K562 (cell line): ENCODE measurements at regions not wholly inside any gene's neighbourhood (a gene's known extent, or its start where the extent isn't known, plus 50 kb on each side); places are given as distances from the start of the nearest gene placed in this dataset.

Source experiments
- ATAC-seq: fragments of 200-7000 bp; cut with Tn5 transposase; 3 replicates; pipeline ENCODE4 v1.9.1; 2020; ENCODE audit warnings: moderate library complexity
- BruUV-seq: library from RNA; stranded (reverse); fragments of 400-500 nt; replicated peaks from 2 replicates; lab custom pipeline; 2021; lab: Mats Ljungman, UMichigan
- CTCF ChIA-PET: fragments of 300-600 bp; formaldehyde crosslinking; extraction: SDS; loops from one replicate; lab custom pipeline; 2021; ENCODE audit warnings: low intra/inter-chr PET ratio; lab: Yijun Ruan, JAX
- POLR2A ChIA-PET: fragments of 300-600, 350-650 bp; sonication (Branson Sonifier 250); formaldehyde crosslinking; extraction: SDS; loops from one replicate; lab custom pipeline; 2021; ENCODE audit warnings: antibody characterized with exemption, inconsistent platforms; lab: Yijun Ruan, JAX
- DNase-seq, 4 experiments: peaks; one replicate each; pipeline versions ENCODE4 v3.0.0 to v3.0.0-alpha.2; 2011 to 2018; ENCODE audit warnings: low spot score in 3 of 4, mixed read lengths in 3 of 4; ENCODE audit errors: extremely low read depth in 1 of 4
- FAIRE-seq: peaks from 2 replicates; lab custom pipeline; 2011; peaks lifted over from hg19 to GRCh38; lab: Jason Lieb, UNC
- H2AFZ ChIP-seq: 2 replicates; pipeline ENCODE4 v1.6.0; 2011; ENCODE audit warnings: low read depth, low read length, control low read depth, inconsistent platforms
- H3K27ac ChIP-seq: fragments of 200-600 bp; 3 replicates; pipeline ENCODE4 v1.8.0; 2011; ENCODE audit warnings: low read depth, mild to moderate bottlenecking, control low read depth, inconsistent platforms, low read length, moderate library complexity, mixed read lengths; ENCODE audit errors: extremely low read depth
- H3K27me3 ChIP-seq, 2 experiments: fragments of 300-600 bp in 1 of 2; 2 replicates in 1 of 2; 3 replicates in 1 of 2; pipeline versions ENCODE4 v1.6.0 to v1.8.0; 2011; ENCODE audit warnings: inconsistent platforms in 2 of 2, low read length in 2 of 2, mild to moderate bottlenecking in 1 of 2, mixed read lengths in 1 of 2, moderate library complexity in 1 of 2; ENCODE audit not compliant: control insufficient read depth in 2 of 2, insufficient read depth in 2 of 2
- H3K36me3 ChIP-seq: fragments of 300-600 bp; 3 replicates; pipeline ENCODE4 v1.8.0; 2011; ENCODE audit warnings: mild to moderate bottlenecking, low read length, inconsistent platforms; ENCODE audit not compliant: control insufficient read depth, insufficient read depth
- H3K4me1 ChIP-seq, 2 experiments: fragments of 200-600 bp in 1 of 2; replicated peaks in 1 of 2; 2 replicates in 1 of 2; 3 replicates in 1 of 2; pipeline versions ENCODE4 v1.5.1 to v1.8.0; 2011; ENCODE audit warnings: inconsistent platforms in 2 of 2, low read length in 2 of 2, mild to moderate bottlenecking in 1 of 2, mixed read lengths in 1 of 2, moderate library complexity in 1 of 2; ENCODE audit not compliant: control insufficient read depth in 2 of 2, insufficient read depth in 2 of 2
- H3K4me2 ChIP-seq: 2 replicates; pipeline ENCODE4 v1.6.1; 2011; ENCODE audit warnings: low read length, control low read depth, inconsistent platforms, mixed read lengths; ENCODE audit not compliant: insufficient read depth
- H3K4me3 ChIP-seq: fragments of 200-600 bp; sonication (generic), shearing (Covaris generic); 2 replicates; pipeline ENCODE4 v1.5.1; 2016; ENCODE audit warnings: control low read depth, inconsistent platforms
- H3K79me2 ChIP-seq: fragments of 200-600 bp; 3 replicates; pipeline ENCODE4 v1.8.0; 2011; ENCODE audit warnings: low read length, inconsistent platforms; ENCODE audit not compliant: control insufficient read depth, insufficient read depth
- H3K9ac ChIP-seq, 2 experiments: 2 replicates each; pipeline versions ENCODE4 v1.6.0 to v1.6.1; 2011; ENCODE audit warnings: low read depth in 2 of 2, low read length in 2 of 2, control low read depth in 1 of 2, inconsistent platforms in 1 of 2, mild to moderate bottlenecking in 1 of 2, mixed read lengths in 1 of 2; ENCODE audit not compliant: insufficient read depth in 1 of 2
- H3K9me1 ChIP-seq: one replicate; pipeline ENCODE4 v1.6.0; 2011; ENCODE audit warnings: inconsistent platforms, mild to moderate bottlenecking, low read length, moderate library complexity; ENCODE audit not compliant: control insufficient read depth, insufficient read depth
- H3K9me3 ChIP-seq: replicated peaks from 2 replicates; pipeline ENCODE4 v1.5.1; 2011; ENCODE audit warnings: low read depth, low read length, inconsistent platforms; ENCODE audit not compliant: control insufficient read depth, insufficient read depth
- H4K20me1 ChIP-seq: replicated peaks from 2 replicates; pipeline ENCODE4 v1.6.1; 2011; ENCODE audit warnings: low read length, inconsistent platforms, mixed read lengths; ENCODE audit not compliant: control insufficient read depth, insufficient read depth
- POLR2A ChIP-seq: fragments of 450-650 bp; conservative IDR thresholded peaks from 2 replicates; pipeline ENCODE4 v1.6.1; 2016
- ZBTB17 ChIP-seq: fragments of 450-650 bp; formaldehyde crosslinking; IDR thresholded peaks from 2 replicates; pipeline ENCODE4 v1.4.0; 2020; ENCODE audit warnings: mild to moderate bottlenecking
- ZNF23 ChIP-seq: fragments of 250-450 bp; sonication (Bioruptor Pico); IDR thresholded peaks from 2 replicates; pipeline ENCODE4 v1.4.0; 2020; ENCODE audit warnings: mild to moderate bottlenecking
- WGBS: fragments of 100-300 bp; shearing (Covaris generic); methylation state at CpG from one replicate; pipeline ENCODE4 v1.1.6; 2016; ENCODE audit warnings: low coverage, mixed read lengths; ENCODE audit not compliant: insufficient coverage; ENCODE audit errors: missing lambda C conversion rate; 5-methylcytosine and 5-hydroxymethylcytosine counted together
- in situ Hi-C: fragments of 300-500 bp; cut with MboI; formaldehyde crosslinking; loops from 4 replicates; pipeline ENCODE4 v1.15.0; 2018; ENCODE audit warnings: inconsistent platforms, mixed read lengths
- intact Hi-C: fragments of 100-400 bp; cut with micrococcal nuclease; formaldehyde crosslinking; loops from 2 replicates; pipeline ENCODE4 v1.14.2; 2022
- TF ChIP-seq, protein P1 (sequence below), 3 experiments: IDR thresholded peaks in 2 of 3; conservative IDR thresholded peaks in 1 of 3; 2 replicates each; pipeline ENCODE4 v1.5.1; 2011 to 2012; ENCODE audit warnings: low read length in 3 of 3, mild to moderate bottlenecking in 3 of 3, control low read depth in 2 of 3, improper control_type of control experiment in 1 of 3, inconsistent platforms in 1 of 3, low read depth in 1 of 3, mixed read lengths in 1 of 3, moderate library complexity in 1 of 3; ENCODE audit not compliant: insufficient read depth in 2 of 3
- TF ChIP-seq, protein P2 (sequence below), 2 experiments: fragments of 450-650 bp; IDR thresholded peaks; 2 replicates each; pipeline ENCODE4 v1.6.1; 2016
- TF ChIP-seq, protein P3 (sequence below), 2 experiments: fragments of 150-350 bp in 1 of 2; IDR thresholded peaks; 2 replicates each; pipeline ENCODE4 v1.6.1; 2012 to 2016; ENCODE audit warnings: low read depth in 2 of 2, low read length in 2 of 2, mild to moderate bottlenecking in 1 of 2, moderate library complexity in 1 of 2

DNA sequence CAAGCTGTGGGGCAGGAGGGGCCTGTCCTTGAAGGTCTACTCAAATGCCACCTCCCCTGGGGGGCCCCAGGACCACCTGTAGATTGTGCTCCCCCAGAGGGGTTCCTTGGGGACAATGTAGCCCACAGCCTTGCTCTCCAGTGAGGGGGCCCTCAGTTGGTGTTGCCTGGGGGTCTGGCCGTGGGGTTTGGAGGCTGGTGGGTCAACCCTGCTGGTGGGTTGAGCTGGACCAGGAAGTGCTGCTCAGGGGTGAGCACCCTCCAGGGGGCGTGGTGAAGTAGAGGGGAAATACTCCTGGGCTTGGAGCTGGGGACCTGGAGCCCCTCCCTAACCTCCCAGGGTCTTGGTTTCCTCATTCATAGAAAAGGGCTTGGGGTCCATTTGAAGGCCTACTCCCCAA, 143.6 kb upstream of the WNT4 start (continued):
- TF ChIP-seq, protein P1, sequence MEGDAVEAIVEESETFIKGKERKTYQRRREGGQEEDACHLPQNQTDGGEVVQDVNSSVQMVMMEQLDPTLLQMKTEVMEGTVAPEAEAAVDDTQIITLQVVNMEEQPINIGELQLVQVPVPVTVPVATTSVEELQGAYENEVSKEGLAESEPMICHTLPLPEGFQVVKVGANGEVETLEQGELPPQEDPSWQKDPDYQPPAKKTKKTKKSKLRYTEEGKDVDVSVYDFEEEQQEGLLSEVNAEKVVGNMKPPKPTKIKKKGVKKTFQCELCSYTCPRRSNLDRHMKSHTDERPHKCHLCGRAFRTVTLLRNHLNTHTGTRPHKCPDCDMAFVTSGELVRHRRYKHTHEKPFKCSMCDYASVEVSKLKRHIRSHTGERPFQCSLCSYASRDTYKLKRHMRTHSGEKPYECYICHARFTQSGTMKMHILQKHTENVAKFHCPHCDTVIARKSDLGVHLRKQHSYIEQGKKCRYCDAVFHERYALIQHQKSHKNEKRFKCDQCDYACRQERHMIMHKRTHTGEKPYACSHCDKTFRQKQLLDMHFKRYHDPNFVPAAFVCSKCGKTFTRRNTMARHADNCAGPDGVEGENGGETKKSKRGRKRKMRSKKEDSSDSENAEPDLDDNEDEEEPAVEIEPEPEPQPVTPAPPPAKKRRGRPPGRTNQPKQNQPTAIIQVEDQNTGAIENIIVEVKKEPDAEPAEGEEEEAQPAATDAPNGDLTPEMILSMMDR (IDR thresholded peaks at IDR 0.05 in 2 of 3, conservative IDR thresholded peaks at IDR 0.05 in 1 of 3; ENCODE audit: insufficient read depth in 2 of 3, low read depth in 1 of 3, low read length in 3 of 3): peak; percentile 11 to 40 (median 32); a peak in 4 of 6 replicates

DNA sequence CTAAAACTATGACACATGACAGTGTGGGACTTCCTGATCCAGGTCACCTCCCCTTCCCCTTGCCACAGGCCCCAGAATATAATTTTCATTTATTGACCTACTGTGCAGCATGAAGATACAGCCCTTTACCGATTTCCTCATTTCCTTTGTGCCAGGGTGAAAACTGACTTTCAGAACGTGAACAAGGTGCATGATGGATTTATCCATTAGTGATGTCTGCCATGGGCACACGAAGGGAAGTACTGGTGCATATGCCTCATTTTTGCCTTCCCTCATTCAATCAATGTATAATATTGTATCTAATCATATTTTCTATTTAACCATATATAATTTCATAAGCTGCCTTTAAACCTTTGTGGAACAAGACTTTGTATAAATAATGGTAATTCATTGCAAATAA, 144.4 kb upstream of the WNT4 start:
- no TSS peak for BruUV-seq
- WGBS: 42% methylated on average over 3 of the region's 3 CpGs
- Histone ChIP-seq H3K4me2 (no peak overlapping the region), H3K4me3 (no peak overlapping the region), H3K4me1 (peaks cover 20 to 24% of the 10 kb centered on the region in 2 experiments), H3K27ac (no peak overlapping the region), H4K20me1 (no peaks in the 10 kb centered on the region), H3K27me3 (peaks cover 4 to 9% of the 10 kb centered on the region in 2 experiments; a peak in 2 of 5 replicates), H3K36me3 (no peaks in the 10 kb centered on the region), H3K9me3 (no peaks in the 10 kb centered on the region), H3K9ac (no peak overlapping the region), H2AFZ (peak overlapping the region; percentile 92; the same call in 1 of the 2 replicates), H3K79me2 (no peaks in the 10 kb centered on the region), H3K9me1 (peaks cover 3% of the 10 kb centered on the region)
- ChIA-PET POLR2A (interaction anchor here (1.1 kb wide), 1 partner anchor 38 kb away, joined by 3 read pairs; no protein-coding TSS in a partner anchor), CTCF (no interaction called here)
- FAIRE-seq (no peak), DNase-seq (no peak), ATAC-seq (no peak)
- TF ChIP-seq, protein P2, sequence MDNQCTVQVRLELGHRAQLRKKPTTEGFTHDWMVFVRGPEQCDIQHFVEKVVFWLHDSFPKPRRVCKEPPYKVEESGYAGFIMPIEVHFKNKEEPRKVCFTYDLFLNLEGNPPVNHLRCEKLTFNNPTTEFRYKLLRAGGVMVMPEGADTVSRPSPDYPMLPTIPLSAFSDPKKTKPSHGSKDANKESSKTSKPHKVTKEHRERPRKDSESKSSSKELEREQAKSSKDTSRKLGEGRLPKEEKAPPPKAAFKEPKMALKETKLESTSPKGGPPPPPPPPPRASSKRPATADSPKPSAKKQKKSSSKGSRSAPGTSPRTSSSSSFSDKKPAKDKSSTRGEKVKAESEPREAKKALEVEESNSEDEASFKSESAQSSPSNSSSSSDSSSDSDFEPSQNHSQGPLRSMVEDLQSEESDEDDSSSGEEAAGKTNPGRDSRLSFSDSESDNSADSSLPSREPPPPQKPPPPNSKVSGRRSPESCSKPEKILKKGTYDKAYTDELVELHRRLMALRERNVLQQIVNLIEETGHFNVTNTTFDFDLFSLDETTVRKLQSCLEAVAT (IDR thresholded peaks at IDR 0.05): peak in 1 of 2 experiments; percentile 90; a peak in 2 of 4 replicates
- TF ChIP-seq ZNF23 (CRISPR knock-in tag): peak; percentile 91
- TF ChIP-seq, protein P3, sequence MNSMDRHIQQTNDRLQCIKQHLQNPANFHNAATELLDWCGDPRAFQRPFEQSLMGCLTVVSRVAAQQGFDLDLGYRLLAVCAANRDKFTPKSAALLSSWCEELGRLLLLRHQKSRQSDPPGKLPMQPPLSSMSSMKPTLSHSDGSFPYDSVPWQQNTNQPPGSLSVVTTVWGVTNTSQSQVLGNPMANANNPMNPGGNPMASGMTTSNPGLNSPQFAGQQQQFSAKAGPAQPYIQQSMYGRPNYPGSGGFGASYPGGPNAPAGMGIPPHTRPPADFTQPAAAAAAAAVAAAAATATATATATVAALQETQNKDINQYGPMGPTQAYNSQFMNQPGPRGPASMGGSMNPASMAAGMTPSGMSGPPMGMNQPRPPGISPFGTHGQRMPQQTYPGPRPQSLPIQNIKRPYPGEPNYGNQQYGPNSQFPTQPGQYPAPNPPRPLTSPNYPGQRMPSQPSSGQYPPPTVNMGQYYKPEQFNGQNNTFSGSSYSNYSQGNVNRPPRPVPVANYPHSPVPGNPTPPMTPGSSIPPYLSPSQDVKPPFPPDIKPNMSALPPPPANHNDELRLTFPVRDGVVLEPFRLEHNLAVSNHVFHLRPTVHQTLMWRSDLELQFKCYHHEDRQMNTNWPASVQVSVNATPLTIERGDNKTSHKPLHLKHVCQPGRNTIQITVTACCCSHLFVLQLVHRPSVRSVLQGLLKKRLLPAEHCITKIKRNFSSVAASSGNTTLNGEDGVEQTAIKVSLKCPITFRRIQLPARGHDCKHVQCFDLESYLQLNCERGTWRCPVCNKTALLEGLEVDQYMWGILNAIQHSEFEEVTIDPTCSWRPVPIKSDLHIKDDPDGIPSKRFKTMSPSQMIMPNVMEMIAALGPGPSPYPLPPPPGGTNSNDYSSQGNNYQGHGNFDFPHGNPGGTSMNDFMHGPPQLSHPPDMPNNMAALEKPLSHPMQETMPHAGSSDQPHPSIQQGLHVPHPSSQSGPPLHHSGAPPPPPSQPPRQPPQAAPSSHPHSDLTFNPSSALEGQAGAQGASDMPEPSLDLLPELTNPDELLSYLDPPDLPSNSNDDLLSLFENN (IDR thresholded peaks at IDR 0.05; ENCODE audit: low read depth in 2 of 2, low read length in 2 of 2): peak in 1 of 2 experiments; percentile 21; a peak in 1 of 4 replicates
- no peak for TF ChIP-seq POLR2A
- TF ChIP-seq ZBTB17 (CRISPR knock-in tag): peak; percentile 94
- in situ Hi-C loops (no loop called here), intact Hi-C loops (no loop called here)
